IPS DF 6.9 (cell line): ENCODE measurements at regions not wholly inside any gene's neighbourhood (a gene's known extent, or its start where the extent isn't known, plus 50 kb on each side); places are given as distances from the start of the nearest gene placed in this dataset.
"Not testable (repeated sequence)": the region's sequence is repeated elsewhere in the genome, so short reads cannot be mapped to it uniquely, and the experiment has no call there.

Source experiments
- DNase-seq: peaks from one replicate; pipeline ENCODE4 v3.0.0-alpha.2; 2013; ENCODE audit warnings: low read depth, low spot score
- H3K27ac ChIP-seq: one replicate; pipeline ENCODE4 v1.5.1; 2013; ENCODE audit warnings: low read length, control low read depth
- H3K27me3 ChIP-seq: 2 replicates; pipeline ENCODE4 v1.6.1; 2013; ENCODE audit warnings: mild to moderate bottlenecking, low read length; ENCODE audit not compliant: control insufficient read depth, insufficient read depth
- H3K36me3 ChIP-seq: 2 replicates; pipeline ENCODE4 v1.6.1; 2013; ENCODE audit warnings: low read length; ENCODE audit not compliant: control insufficient read depth, insufficient read depth
- H3K4me1 ChIP-seq: 2 replicates; pipeline ENCODE4 v1.6.1; 2013; ENCODE audit warnings: low read length; ENCODE audit not compliant: control insufficient read depth, insufficient read depth
- H3K4me3 ChIP-seq: 2 replicates; pipeline ENCODE4 v1.5.1; 2013; ENCODE audit warnings: mild to moderate bottlenecking, low read length
- H3K9me3 ChIP-seq: 2 replicates; pipeline ENCODE4 v1.6.1; 2013; ENCODE audit warnings: low read length, inconsistent platforms; ENCODE audit not compliant: control insufficient read depth, insufficient read depth
- WGBS: extraction: QIAGEN DNeasy Blood & Tissue Kit; methylation state at CpG from one replicate; pipeline ENCODE4 v1.1.7; 2013; ENCODE audit warnings: mixed read lengths, missing lambda C conversion rate; ENCODE audit not compliant: insufficient read length, insufficient coverage; 5-methylcytosine and 5-hydroxymethylcytosine counted together

DNA sequence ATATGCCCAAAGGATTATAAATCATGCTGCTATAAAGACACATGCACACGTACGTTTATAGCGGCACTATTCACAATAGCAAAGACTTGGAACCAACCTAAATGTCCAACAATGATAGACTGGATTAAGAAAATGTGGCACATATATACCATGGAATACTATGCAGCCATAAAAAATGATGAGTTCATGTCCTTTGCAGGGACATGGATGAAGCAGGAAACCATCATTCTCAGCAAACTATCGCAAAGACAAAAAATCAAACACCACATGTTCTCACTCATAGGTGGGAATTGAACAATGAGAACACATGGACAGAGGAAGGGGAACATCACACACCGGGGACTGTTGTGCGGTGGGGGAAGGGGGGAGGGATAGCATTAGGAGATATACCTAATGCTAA, 51.3 kb upstream of the CD163 start:
- not testable (repeated sequence) for H3K4me1 ChIP-seq, DNase-seq, H3K4me3 ChIP-seq, H3K36me3 ChIP-seq, H3K9me3 ChIP-seq, H3K27me3 ChIP-seq, H3K27ac ChIP-seq
- WGBS = no CpG with 5 or more reads among the region's 6 CpGs
